Stimulated activated memory B cell treated with anti-CD40 and anti-IgM and Interleukin-4, amounts not matched to agents 10 μg/mL and 1 μg/mL and 100 μg/mL, for 72 hours (primary cell): ENCODE measurements at regions not wholly inside any gene's neighbourhood (a gene's known extent, or its start where the extent isn't known, plus 50 kb on each side); places are given as distances from the start of the nearest gene placed in this dataset.

Experiments
- ATAC-seq: fragments of 150-1000 bp; cut with Tn5 transposase; 2 replicates; pipeline ENCODE4 v1.10.0; 2021
- H3K27ac Mint-ChIP-seq: one replicate; pipeline ENCODE4 v1.8.0; 2022; ENCODE audit warnings: mild to moderate bottlenecking, mixed read lengths
- H3K27me3 Mint-ChIP-seq: one replicate; pipeline ENCODE4 v1.8.0; 2022; ENCODE audit warnings: mixed read lengths
- H3K36me3 Mint-ChIP-seq: one replicate; pipeline ENCODE4 v1.8.0; 2022; ENCODE audit warnings: mixed read lengths
- H3K4me1 Mint-ChIP-seq: one replicate; pipeline ENCODE4 v1.8.0; 2022; ENCODE audit warnings: mixed read lengths
- H3K4me3 Mint-ChIP-seq: one replicate; pipeline ENCODE4 v1.8.0; 2022; ENCODE audit warnings: mild to moderate bottlenecking, moderate library complexity, mixed read lengths
- H3K9me3 Mint-ChIP-seq: one replicate; pipeline ENCODE4 v1.8.0; 2022; ENCODE audit warnings: mixed read lengths

- Mint-ChIP-seq H3K27ac (no peak overlapping the region), H3K9me3 (no peaks in the 10 kb centered on the region), H3K27me3 (no peaks in the 10 kb centered on the region), H3K4me3 (no peak overlapping the region), H3K4me1 (no peaks in the 10 kb centered on the region), H3K36me3 (no peaks in the 10 kb centered on the region)
- ATAC-seq = no peak
Measured at GRCh38 chr14:46788994-46789393, 137.4 kb upstream of the RPL10L start.

GRCh38 chr14:46782281-46782680 lies 130.7 kb upstream of the RPL10L start:
- H3K4me3 Mint-ChIP-seq = no peak overlapping the region
- no peaks in the 10 kb centered on the region for H3K4me1 Mint-ChIP-seq
- ATAC-seq = no peak
- peaks cover 6% of the 10 kb centered on the region for H3K9me3 Mint-ChIP-seq
- no peak overlapping the region for H3K27ac Mint-ChIP-seq
- no peaks in the 10 kb centered on the region for H3K27me3 Mint-ChIP-seq
- H3K36me3 Mint-ChIP-seq = no peaks in the 10 kb centered on the region

- Mint-ChIP-seq H3K4me3 (no peak overlapping the region), H3K27ac (no peak overlapping the region), H3K27me3 (no peaks in the 10 kb centered on the region), H3K36me3 (no peaks in the 10 kb centered on the region), H3K4me1 (peaks cover 10% of the 10 kb centered on the region), H3K9me3 (no peaks in the 10 kb centered on the region)
- ATAC-seq = peak; percentile 86
Measured at GRCh38 chr14:46769292-46769691, 117.7 kb upstream of the RPL10L start.

GRCh38 chr14:46747001-46747652 lies 95.5 kb upstream of the RPL10L start:
- no peak for ATAC-seq
- no peak overlapping the region for H3K4me3 Mint-ChIP-seq
- no peak overlapping the region for H3K27ac Mint-ChIP-seq
- no peaks in the 10 kb centered on the region for H3K27me3 Mint-ChIP-seq
- H3K4me1 Mint-ChIP-seq = no peaks in the 10 kb centered on the region
- H3K9me3 Mint-ChIP-seq = peaks cover 6% of the 10 kb centered on the region
- H3K36me3 Mint-ChIP-seq = no peaks in the 10 kb centered on the region

GRCh38 chr14:46734286-46734685 lies 82.7 kb upstream of the RPL10L start:
- no peak overlapping the region for H3K4me3 Mint-ChIP-seq
- H3K27me3 Mint-ChIP-seq = no peaks in the 10 kb centered on the region
- H3K4me1 Mint-ChIP-seq = no peaks in the 10 kb centered on the region
- no peaks in the 10 kb centered on the region for H3K36me3 Mint-ChIP-seq
- H3K27ac Mint-ChIP-seq = no peak overlapping the region
- peaks cover 4% of the 10 kb centered on the region for H3K9me3 Mint-ChIP-seq
- ATAC-seq = no peak

GRCh38 chr14:46717211-46717610 lies 65.6 kb upstream of the RPL10L start:
- Mint-ChIP-seq H3K9me3 (no peaks in the 10 kb centered on the region), H3K27ac (no peak overlapping the region), H3K36me3 (no peaks in the 10 kb centered on the region), H3K4me1 (no peaks in the 10 kb centered on the region), H3K4me3 (no peak overlapping the region), H3K27me3 (no peaks in the 10 kb centered on the region)
- ATAC-seq = no peak
